ENCODE measurements at regions not wholly inside any gene's neighbourhood (a gene's known extent, or its start where the extent isn't known, plus 50 kb on each side); places are given as distances from the start of the nearest gene placed in this dataset.

- TF ChIP-seq CTCF (IDR thresholded peaks at IDR 0.05) (no peak), POLR2AphosphoS5 (IDR thresholded peaks at IDR 0.05) (no peak), EP300 (IDR thresholded peaks at IDR 0.05) (no peak), POLR2A (IDR thresholded peaks at IDR 0.05) (no peak)
Observed at GRCh38 chr6:132927713-132928112, 113.3 kb downstream of the RPS12 start.
